PC-9 (cell line): ENCODE measurements at regions not wholly inside any gene's neighbourhood (a gene's known extent, or its start where the extent isn't known, plus 50 kb on each side); places are given as distances from the start of the nearest gene placed in this dataset.

Experiments used
- BruUV-seq: library from RNA; stranded (reverse); fragments of 400-500 nt; replicated peaks from 2 replicates; lab custom pipeline; 2021; lab: Mats Ljungman, UMichigan
- CTCF ChIA-PET: fragments of 300-600 bp; sonication (Branson Sonifier 250); formaldehyde crosslinking; loops from one replicate; lab custom pipeline; 2022; ENCODE audit warnings: antibody characterized with exemption; lab: Charles Lee
- POLR2A ChIA-PET: fragments of 300-600 bp; sonication (Branson Sonifier 250); formaldehyde crosslinking; loops from one replicate; lab custom pipeline; 2022; ENCODE audit warnings: antibody characterized with exemption; ENCODE audit not compliant: unreplicated experiment; lab: Charles Lee
- DNase-seq, 2 experiments: peaks; one replicate each; pipeline versions ENCODE4 v3.0.0 to v3.0.0-alpha.2; 2015 to 2022; ENCODE audit warnings: mixed read lengths in 1 of 2
- H2AFZ ChIP-seq: fragments of 200-600 bp; sonication (generic); 2 replicates; pipeline ENCODE4 v1.8.1; 2017; ENCODE audit warnings: antibody characterized with exemption
- H3F3A ChIP-seq: fragments of 200-600 bp; sonication (generic); 2 replicates; pipeline ENCODE4 v1.8.1; 2017; ENCODE audit warnings: antibody characterized with exemption, mild to moderate bottlenecking, low read depth; ENCODE audit not compliant: insufficient read depth
- H3K27ac ChIP-seq: fragments of 200-600 bp; sonication (generic); 2 replicates; pipeline ENCODE4 v1.6.1; 2016; ENCODE audit warnings: mixed run types
- H3K27me3 ChIP-seq: fragments of 200-600 bp; sonication (generic); 2 replicates; pipeline ENCODE4 v1.6.1; 2016; ENCODE audit warnings: low read depth, mixed run types; ENCODE audit not compliant: insufficient read depth
- H3K36me3 ChIP-seq: fragments of 200-600 bp; sonication (generic); 2 replicates; pipeline ENCODE4 v1.6.1; 2016; ENCODE audit warnings: low read depth, mixed run types
- H3K4me1 ChIP-seq: fragments of 200-600 bp; sonication (generic); replicated peaks from 2 replicates; pipeline ENCODE4 v1.6.1; 2016; ENCODE audit warnings: mixed run types; ENCODE audit not compliant: insufficient read depth
- H3K4me2 ChIP-seq: fragments of 200-600 bp; sonication (generic); 2 replicates; pipeline ENCODE4 v1.6.1; 2017; ENCODE audit warnings: mixed run types
- H3K4me3 ChIP-seq: fragments of 200-600 bp; sonication (generic); 2 replicates; pipeline ENCODE4 v1.6.1; 2016; ENCODE audit warnings: mixed run types
- H3K79me2 ChIP-seq: fragments of 200-600 bp; sonication (generic); 2 replicates; pipeline ENCODE4 v1.6.1; 2017; ENCODE audit warnings: low read depth, mixed run types
- H3K9me2 ChIP-seq: fragments of 200-600 bp; sonication (generic); 2 replicates; pipeline ENCODE4 v1.8.1; 2017; ENCODE audit warnings: mild to moderate bottlenecking; ENCODE audit not compliant: insufficient read depth
- H3K9me3 ChIP-seq: fragments of 200-600 bp; sonication (generic); 2 replicates; pipeline ENCODE4 v1.8.1; 2016; ENCODE audit warnings: low read depth; ENCODE audit not compliant: insufficient read depth
- H4K20me1 ChIP-seq: fragments of 200-600 bp; sonication (generic); 2 replicates; pipeline ENCODE4 v1.8.1; 2017; ENCODE audit not compliant: insufficient read depth
- CTCF ChIP-seq: fragments of 200-600 bp; sonication (generic); conservative IDR thresholded peaks from 2 replicates; pipeline ENCODE4 v1.6.1; 2017; ENCODE audit warnings: mixed run types, antibody characterized with exemption, mild to moderate bottlenecking, moderate library complexity
- EZH2 ChIP-seq: fragments of 200-600 bp; sonication (generic); IDR thresholded peaks from 2 replicates; pipeline ENCODE4 v1.8.0; 2017; ENCODE audit warnings: antibody characterized with exemption, low read depth
- intact Hi-C: fragments of 100-400 bp; cut with micrococcal nuclease; formaldehyde crosslinking; loops from one replicate; pipeline ENCODE4 v1.10.0; 2022; ENCODE audit not compliant: unreplicated experiment

GRCh38 chr10:126806498-126806897 lies 98.7 kb upstream of the DOCK1 start:
- Histone ChIP-seq H3K27ac (no peak overlapping the region), H3K4me2 (no peak overlapping the region), H3K4me3 (no peak overlapping the region), H2AFZ (no peak overlapping the region), H3K79me2 (no peaks in the 10 kb centered on the region), H4K20me1 (no peaks in the 10 kb centered on the region), H3K36me3 (no peaks in the 10 kb centered on the region), H3F3A (no peaks in the 10 kb centered on the region), H3K4me1 (no peaks in the 10 kb centered on the region), H3K27me3 (no peaks in the 10 kb centered on the region), H3K9me2 (no peaks in the 10 kb centered on the region), H3K9me3 (no peaks in the 10 kb centered on the region)
- no peak for DNase-seq
- no TSS peak for BruUV-seq
- intact Hi-C loops, result no loop called here
- CTCF ChIA-PET, result no interaction called here
- TF ChIP-seq CTCF, result no peak
- no peak for TF ChIP-seq EZH2
- POLR2A ChIA-PET, result no interaction called here

GRCh38 chr10:126806991-126807702 lies 98.1 kb upstream of the DOCK1 start:
- no peaks in the 10 kb centered on the region for H4K20me1 ChIP-seq
- no peaks in the 10 kb centered on the region for H3K79me2 ChIP-seq
- no peaks in the 10 kb centered on the region for H3K36me3 ChIP-seq
- no peaks in the 10 kb centered on the region for H3K27me3 ChIP-seq
- H3F3A ChIP-seq, result no peaks in the 10 kb centered on the region
- no peak overlapping the region for H3K4me2 ChIP-seq
- no peak overlapping the region for H3K4me3 ChIP-seq
- no peak overlapping the region for H2AFZ ChIP-seq
- no peak for DNase-seq
- H3K9me3 ChIP-seq, result no peaks in the 10 kb centered on the region
- no peaks in the 10 kb centered on the region for H3K4me1 ChIP-seq
- ChIA-PET CTCF (interaction anchor here (0.6 kb wide), 1 partner anchor 24 kb away, joined by 3 read pairs; no protein-coding TSS in a partner anchor), POLR2A (no interaction called here)
- BruUV-seq, result no TSS peak
- TF ChIP-seq CTCF (no peak), EZH2 (no peak)
- intact Hi-C loops, result no loop called here
- H3K27ac ChIP-seq, result no peak overlapping the region
- no peaks in the 10 kb centered on the region for H3K9me2 ChIP-seq

- CTCF ChIA-PET, result no interaction called here
- no peaks in the 10 kb centered on the region for H3K4me1 ChIP-seq
- no peaks in the 10 kb centered on the region for H4K20me1 ChIP-seq
- no peak overlapping the region for H3K27ac ChIP-seq
- BruUV-seq, result no TSS peak
- H3K79me2 ChIP-seq, result no peaks in the 10 kb centered on the region
- no peaks in the 10 kb centered on the region for H3K9me2 ChIP-seq
- H3K9me3 ChIP-seq, result no peaks in the 10 kb centered on the region
- POLR2A ChIA-PET, result no interaction called here
- no peaks in the 10 kb centered on the region for H3K27me3 ChIP-seq
- H3F3A ChIP-seq, result no peaks in the 10 kb centered on the region
- no peaks in the 10 kb centered on the region for H3K36me3 ChIP-seq
- H3K4me3 ChIP-seq, result no peak overlapping the region
- intact Hi-C loops, result no loop called here
- H2AFZ ChIP-seq, result no peak overlapping the region
- H3K4me2 ChIP-seq, result no peak overlapping the region
- DNase-seq, result no peak
- TF ChIP-seq CTCF (no peak), EZH2 (no peak)
Observed at GRCh38 chr10:126808103-126808502, 97.1 kb upstream of the DOCK1 start.
